SKM-1 (cell line): ENCODE measurements at regions not wholly inside any gene's neighbourhood (a gene's known extent, or its start where the extent isn't known, plus 50 kb on each side); places are given as distances from the start of the nearest gene placed in this dataset.

Experiments used
- DNase-seq: peaks from one replicate; lab custom pipeline; 2025; ENCODE audit not compliant: unreplicated experiment; lab: John Stamatoyannopoulos, UW

- no peak for DNase-seq
Measured at GRCh38 chr10:3551761-3552160, 233.2 kb downstream of the KLF6 start.

DNA sequence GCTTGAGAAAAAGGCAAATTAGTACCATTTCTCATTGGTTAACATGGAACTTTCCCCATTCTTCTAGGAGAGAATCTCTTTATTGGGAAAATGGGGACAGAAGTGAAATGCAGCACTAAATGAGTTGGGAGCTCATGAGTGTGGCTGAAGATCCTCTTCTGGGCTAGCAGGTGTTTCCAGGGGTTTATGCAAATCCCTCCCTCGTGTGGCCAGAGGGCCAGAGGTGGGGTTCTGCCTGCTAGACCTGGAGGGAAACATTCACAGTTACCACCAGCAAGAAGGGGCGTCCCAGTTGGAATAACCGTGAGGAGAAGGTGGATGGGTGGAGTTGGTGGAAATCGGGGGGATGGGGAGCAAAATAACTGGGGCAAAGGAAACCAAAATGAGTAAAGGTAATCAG is 235.9 kb downstream of the KLF6 start:
- DNase-seq = no peak

GRCh38 chr10:3548702-3549101 is 236.3 kb downstream of the KLF6 start:
- DNase-seq = no peak

DNA sequence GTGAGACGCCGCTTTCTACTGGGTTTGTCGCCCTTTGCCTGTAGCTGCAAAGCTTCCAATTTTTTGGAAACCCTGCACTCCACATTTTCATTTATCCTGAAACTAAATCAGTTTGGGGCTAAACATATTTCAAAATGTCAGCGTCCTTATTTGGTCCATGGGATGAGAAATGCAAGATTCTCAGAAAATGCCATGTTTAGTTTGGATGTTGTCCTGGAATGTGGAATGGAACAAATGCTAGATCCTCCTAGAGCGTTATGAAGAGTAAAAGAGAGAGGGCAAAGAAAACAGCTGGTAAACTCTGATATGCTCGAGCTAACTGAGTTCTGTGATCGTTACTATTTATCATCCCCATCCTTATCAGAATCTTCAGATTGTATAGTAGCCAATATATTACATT is 236.9 kb downstream of the KLF6 start:
- DNase-seq = no peak

GRCh38 chr10:3544561-3544960 is 240.4 kb downstream of the KLF6 start:
- no peak for DNase-seq

GRCh38 chr10:3542185-3542611 is 242.8 kb downstream of the KLF6 start:
- no peak for DNase-seq

DNA sequence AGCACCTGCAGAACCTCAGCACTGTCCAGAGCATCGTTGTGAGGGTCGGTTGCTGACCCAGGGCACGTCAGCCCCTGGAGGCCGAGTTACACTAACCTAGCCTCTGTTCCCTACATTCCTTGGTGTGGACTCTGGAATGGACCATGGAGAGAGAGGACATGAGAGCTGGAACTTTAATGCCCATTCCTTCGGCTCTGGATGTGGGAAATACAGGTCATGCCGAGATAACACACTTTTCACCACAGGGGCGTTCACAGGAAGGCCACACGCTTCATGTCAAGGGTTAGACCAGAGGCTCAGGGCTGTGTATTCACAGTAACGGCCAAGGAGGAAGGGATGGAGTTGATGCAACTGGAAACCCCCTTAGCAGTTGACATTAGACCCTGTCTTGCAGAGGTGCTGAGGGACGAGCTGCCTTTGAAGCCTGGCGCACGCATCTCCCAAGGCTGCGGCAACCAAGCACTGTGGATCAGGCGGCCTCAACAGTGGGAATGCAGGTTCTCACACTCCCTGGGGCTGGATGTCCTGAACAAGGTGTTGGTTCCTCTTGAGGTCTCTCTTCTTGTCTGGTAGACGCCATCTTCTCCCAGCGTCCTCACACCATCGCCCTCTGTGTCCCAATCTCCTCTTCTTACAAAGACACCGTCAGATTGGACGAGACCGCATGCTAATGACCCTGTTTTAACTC is 245.2 kb downstream of the KLF6 start:
- no peak for DNase-seq

DNA sequence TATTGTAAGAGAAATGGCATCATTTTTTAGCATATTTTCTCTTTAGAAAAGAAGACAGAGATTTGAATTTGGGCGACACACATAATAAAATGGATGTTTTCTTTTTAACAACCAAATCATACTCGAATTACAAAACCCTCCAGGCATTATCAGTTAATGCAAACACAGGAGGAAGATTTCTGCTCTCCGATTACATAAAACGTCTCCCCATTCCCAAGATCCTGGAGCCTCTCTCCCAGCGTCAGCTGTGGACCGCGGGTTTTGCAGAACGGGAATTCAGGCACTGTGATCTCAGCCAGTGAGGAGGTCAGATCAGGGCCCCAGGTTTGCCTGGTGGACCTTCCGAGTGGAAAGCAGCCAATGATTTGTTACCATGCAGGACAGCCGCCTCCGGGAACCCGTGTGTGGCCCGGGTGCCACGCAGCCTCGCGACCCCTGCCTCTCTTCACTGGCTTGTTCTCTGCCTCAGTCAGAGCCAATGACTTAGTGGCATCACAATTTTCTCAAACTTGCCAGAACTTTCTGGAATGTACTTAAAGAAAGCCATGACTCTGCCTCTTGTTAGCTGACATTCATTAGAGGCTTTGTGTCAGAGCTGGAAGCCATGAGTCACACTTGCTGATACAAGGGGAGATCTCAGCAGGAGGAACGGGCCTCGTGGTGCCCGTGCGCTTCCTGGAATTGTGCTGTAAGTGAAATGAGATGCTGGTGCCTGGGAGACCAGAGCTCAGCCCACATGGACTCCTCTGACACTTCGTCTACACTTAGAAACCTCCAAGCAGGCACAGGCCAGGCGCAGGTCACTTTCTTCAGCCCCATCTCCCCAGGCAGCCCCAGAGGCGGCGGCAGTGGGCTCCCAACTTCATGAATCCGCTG is 246.1 kb downstream of the KLF6 start:
- no peak for DNase-seq

- DNase-seq = no peak
Measured at GRCh38 chr10:3538291-3538655, 246.7 kb downstream of the KLF6 start.

DNA sequence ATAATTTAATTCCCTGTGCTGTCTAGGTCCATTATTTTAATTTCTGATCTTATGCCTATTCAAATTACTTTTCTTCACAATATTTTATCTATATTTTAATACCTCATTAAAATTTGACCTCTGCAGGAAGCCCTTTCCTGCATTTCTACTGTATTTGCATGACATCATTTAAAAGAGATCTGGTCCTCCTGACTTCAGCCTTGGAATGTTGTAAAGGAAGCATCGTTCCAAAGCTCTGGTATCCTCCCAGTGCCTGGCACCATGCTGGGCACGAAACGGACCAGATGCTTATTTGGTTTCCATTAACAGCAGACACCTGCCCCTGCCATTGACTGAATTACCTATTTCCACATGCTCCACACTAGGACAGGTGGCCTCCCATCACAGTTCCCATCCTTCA is 247.5 kb downstream of the KLF6 start:
- no peak for DNase-seq

DNA sequence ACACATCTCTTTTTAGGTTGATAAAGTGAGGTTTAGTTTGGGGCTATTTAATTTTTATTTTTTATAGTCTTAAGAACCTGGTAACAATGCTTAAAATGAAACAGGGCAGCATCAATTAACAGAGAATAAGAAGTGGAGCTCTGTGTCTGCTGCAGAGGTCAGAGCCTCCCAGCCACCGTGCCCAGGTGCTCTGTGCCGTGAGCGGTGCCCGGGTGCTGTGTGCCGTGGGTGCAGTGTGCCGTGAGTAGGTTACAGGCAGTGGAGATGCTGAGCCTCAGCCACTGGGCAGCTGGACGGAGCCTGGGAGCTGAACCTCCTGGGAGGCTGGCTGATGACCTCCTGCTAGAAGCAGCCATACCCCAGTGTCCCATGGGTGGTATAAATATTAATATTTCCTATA is 250.0 kb downstream of the KLF6 start:
- no peak for DNase-seq

GRCh38 chr10:3534433-3534832 is 250.6 kb downstream of the KLF6 start:
- no peak for DNase-seq

- no peak for DNase-seq
Measured at GRCh38 chr10:3533296-3533695, 251.7 kb downstream of the KLF6 start.

DNA sequence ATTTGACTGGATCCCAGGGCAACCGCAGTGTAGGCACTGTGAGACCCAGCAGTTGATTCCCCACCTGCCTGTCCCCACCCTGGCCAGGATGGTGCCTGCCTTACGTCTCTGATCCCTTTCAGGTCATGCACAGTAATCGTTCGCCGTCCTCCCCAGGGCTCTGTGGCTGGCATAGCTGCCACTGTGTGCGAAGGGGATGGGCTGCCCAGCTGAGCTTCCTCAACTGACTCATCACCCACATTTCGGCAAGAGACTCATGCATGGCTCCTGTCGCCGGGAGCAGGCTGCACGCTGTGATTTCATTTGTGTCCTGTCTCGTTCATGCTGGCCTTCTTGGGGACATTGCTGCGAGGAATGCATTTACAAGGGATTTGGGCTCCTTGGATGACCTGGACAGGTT is 252.4 kb downstream of the KLF6 start:
- no peak for DNase-seq

DNA sequence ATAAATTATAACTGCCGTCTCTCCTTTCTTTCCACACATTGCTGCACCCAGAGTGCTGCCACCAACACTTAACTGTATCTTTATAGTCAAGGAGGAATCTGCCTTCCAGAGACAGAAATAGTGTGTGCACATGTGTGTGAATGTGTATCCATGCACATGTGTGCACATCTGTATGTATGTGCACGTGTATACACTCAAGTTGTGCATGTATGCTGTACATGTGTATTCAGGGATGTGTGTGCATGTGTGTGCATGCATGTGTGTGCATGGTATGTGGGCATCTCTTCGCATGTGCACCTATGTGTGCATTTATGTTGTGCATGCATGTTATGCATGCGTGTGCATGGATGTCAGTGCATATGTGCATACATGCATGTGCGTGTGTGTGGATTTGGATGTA is 253.3 kb downstream of the KLF6 start:
- no peak for DNase-seq

DNA sequence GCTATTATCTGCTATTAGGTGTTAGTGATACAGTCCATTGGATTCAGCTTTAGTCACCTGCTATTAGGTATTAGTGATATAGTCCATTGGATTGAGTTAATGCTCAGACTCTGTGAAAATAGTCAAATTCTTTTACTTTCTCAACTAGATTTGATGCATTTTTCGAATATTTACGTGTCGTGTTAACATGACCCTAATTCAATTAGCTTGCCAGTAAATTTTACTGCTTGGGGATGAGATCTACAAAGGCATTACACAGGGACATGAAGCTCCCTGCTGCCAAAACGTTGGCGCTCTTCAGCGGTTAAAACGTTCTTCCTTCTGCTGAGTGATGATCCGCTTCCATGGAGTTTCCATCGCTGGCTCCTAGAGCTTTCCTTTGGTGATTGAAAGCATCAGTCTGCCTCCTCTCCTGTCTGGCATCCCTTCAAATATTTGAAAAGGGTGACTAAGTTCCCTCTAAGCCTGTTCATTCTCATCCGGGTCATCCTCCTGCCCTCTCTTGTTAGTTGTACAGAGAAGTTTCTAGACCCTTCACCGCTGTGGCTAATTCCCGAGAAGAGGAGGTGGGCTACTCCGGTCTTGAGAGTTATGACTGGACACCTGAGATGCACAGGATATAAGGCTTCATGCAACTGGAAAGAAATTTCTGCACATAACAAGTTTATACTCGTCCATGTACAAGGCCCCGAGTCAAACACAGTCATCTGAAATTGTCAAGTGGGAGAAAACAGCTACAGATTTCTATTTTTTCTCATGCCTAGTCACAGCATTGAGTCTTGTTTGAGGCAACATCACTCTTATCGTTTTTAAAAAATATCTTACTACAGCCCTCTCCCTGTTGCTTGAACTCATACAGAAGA is 254.0 kb downstream of the KLF6 start:
- DNase-seq = no peak

DNA sequence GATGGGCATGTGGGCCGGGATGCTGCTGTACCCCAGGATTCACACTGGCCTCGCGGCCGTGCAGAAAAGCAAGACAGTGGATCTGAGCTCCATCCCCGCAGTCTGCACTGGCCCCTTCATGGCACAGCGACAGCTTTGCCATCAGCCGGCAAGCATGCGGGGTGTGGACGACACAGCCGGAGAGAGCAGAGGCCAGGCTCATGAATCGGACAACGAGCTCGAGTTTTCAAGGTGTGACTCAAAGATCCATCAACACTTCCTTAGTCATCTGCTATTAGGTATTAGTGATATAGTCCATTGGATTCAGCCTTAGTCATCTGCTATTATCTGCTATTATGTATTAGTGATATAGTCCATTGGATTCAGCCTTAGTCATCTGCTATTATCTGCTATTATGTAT is 254.7 kb downstream of the KLF6 start:
- no peak for DNase-seq

DNA sequence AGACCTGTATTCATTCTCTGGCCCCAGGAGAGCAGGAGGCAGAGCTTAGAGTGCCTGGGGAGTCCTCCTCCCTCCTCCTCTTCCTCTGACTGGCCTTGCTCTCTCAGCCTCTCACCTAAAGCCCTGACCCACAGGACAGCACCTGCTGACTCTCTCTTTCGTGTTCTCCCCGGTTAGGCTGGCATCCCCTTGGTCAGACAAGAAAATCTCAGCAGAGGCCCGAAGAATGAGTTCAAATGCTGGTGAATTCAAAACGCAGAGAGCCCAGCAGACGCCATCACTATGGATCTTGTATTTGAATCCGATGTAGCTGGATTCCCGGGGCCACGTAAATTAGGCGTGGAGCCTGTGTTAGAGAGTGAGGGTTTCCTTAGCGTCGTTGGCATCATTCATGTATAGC is 255.3 kb downstream of the KLF6 start:
- DNase-seq = no peak

- DNase-seq = no peak
Measured at GRCh38 chr10:3528823-3529403, 256.1 kb downstream of the KLF6 start.

- no peak for DNase-seq
Measured at GRCh38 chr10:3528271-3528670, 256.7 kb downstream of the KLF6 start.

DNA sequence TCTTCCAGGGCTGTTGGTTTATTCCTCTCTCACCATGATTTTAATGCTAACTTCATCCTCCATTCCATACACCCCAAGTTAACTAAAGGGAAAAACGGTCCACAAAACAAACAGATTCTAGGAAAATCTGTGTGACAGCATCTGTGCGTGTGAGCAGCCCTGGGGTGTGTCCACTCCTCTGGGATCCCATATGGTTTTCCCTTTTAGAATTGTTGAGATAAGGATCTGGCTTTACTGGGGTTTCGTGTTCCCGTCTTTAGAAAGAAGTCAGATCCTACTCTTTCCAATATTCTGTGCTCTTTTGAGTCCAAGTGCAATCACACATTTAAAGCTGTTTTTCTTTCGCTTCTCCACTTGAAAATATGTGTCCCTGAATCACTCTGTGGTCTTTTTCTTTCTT is 257.1 kb downstream of the KLF6 start:
- DNase-seq = no peak
